WERI-Rb-1 (cell line): ENCODE measurements at regions not wholly inside any gene's neighbourhood (a gene's known extent, or its start where the extent isn't known, plus 50 kb on each side); places are given as distances from the start of the nearest gene placed in this dataset.

Experiments used
- DNase-seq: peaks from one replicate; pipeline ENCODE4 v3.0.0-alpha.2; 2020
- H3K27ac ChIP-seq: fragments of 250-450 bp; sonication (Bioruptor Pico); 2 replicates; pipeline ENCODE4 v1.5.1; 2020; ENCODE audit warnings: mild to moderate bottlenecking, moderate library complexity
- H3K27me3 ChIP-seq: fragments of 250-450 bp; sonication (Bioruptor Pico); 2 replicates; pipeline ENCODE4 v1.5.1; 2021; ENCODE audit warnings: mild to moderate bottlenecking, low read depth, moderate library complexity; ENCODE audit not compliant: insufficient read depth, severe bottlenecking
- H3K36me3 ChIP-seq: fragments of 250-450 bp; sonication (Bioruptor Pico); 2 replicates; pipeline ENCODE4 v1.5.1; 2020; ENCODE audit warnings: mild to moderate bottlenecking, moderate library complexity
- H3K4me3 ChIP-seq: 2 replicates; pipeline ENCODE4 v1.5.1; 2011; ENCODE audit warnings: low read depth, mild to moderate bottlenecking, control low read depth, low read length
- H3K9me3 ChIP-seq: fragments of 250-450 bp; sonication (Bioruptor Pico); 2 replicates; pipeline ENCODE4 v1.5.1; 2021; ENCODE audit warnings: mild to moderate bottlenecking, moderate library complexity; ENCODE audit not compliant: severe bottlenecking
- CTCF ChIP-seq: IDR thresholded peaks from 2 replicates; pipeline ENCODE4 v1.5.1; 2011; ENCODE audit warnings: low read depth, mild to moderate bottlenecking, control low read depth, inconsistent platforms, low read length

GRCh38 chr6:163640641-163641040 lies 226.1 kb downstream of the QKI start:
- H3K27ac ChIP-seq = no peak overlapping the region
- no peaks in the 10 kb centered on the region for H3K27me3 ChIP-seq
- no peaks in the 10 kb centered on the region for H3K36me3 ChIP-seq
- H3K9me3 ChIP-seq = no peaks in the 10 kb centered on the region
- TF ChIP-seq CTCF = no peak
- DNase-seq = no peak
- H3K4me3 ChIP-seq = no peak overlapping the region

- Histone ChIP-seq H3K36me3 (no peaks in the 10 kb centered on the region), H3K4me3 (no peak overlapping the region), H3K27me3 (no peaks in the 10 kb centered on the region), H3K27ac (no peak overlapping the region), H3K9me3 (no peaks in the 10 kb centered on the region)
- DNase-seq = no peak
- no peak for TF ChIP-seq CTCF
Observed at GRCh38 chr6:163637524-163637923, 223.0 kb downstream of the QKI start.

GRCh38 chr6:163635731-163636364 lies 221.3 kb downstream of the QKI start:
- no peak overlapping the region for H3K27ac ChIP-seq
- H3K36me3 ChIP-seq = no peaks in the 10 kb centered on the region
- DNase-seq = no peak
- H3K9me3 ChIP-seq = no peaks in the 10 kb centered on the region
- H3K27me3 ChIP-seq = no peaks in the 10 kb centered on the region
- no peak for TF ChIP-seq CTCF
- H3K4me3 ChIP-seq = no peak overlapping the region

- no peak overlapping the region for H3K4me3 ChIP-seq
- H3K27me3 ChIP-seq = no peaks in the 10 kb centered on the region
- H3K9me3 ChIP-seq = no peaks in the 10 kb centered on the region
- H3K36me3 ChIP-seq = no peaks in the 10 kb centered on the region
- no peak overlapping the region for H3K27ac ChIP-seq
- TF ChIP-seq CTCF = no peak
- DNase-seq = no peak
Observed at GRCh38 chr6:163635315-163635714, 220.8 kb downstream of the QKI start.

- TF ChIP-seq CTCF = no peak
- no peaks in the 10 kb centered on the region for H3K36me3 ChIP-seq
- H3K27ac ChIP-seq = no peak overlapping the region
- H3K4me3 ChIP-seq = no peak overlapping the region
- no peaks in the 10 kb centered on the region for H3K9me3 ChIP-seq
- no peaks in the 10 kb centered on the region for H3K27me3 ChIP-seq
- DNase-seq = no peak
Observed at GRCh38 chr6:163634211-163635171, 220.0 kb downstream of the QKI start.
